Esophagus (tissue), 2 donors: ENCODE measurements at regions not wholly inside any gene's neighbourhood (a gene's known extent, or its start where the extent isn't known, plus 50 kb on each side); places are given as distances from the start of the nearest gene placed in this dataset.

ENCODE experiments used
- H3K27ac ChIP-seq, 2 donors: one replicate each; pipeline ENCODE4 v1.5.1; 2013; ENCODE audit warnings: low read depth in 2 of 2, mild to moderate bottlenecking in 2 of 2, inconsistent platforms in 1 of 2, low read length in 1 of 2, moderate library complexity in 1 of 2
- H3K27me3 ChIP-seq, 2 donors: one replicate each; pipeline ENCODE4 v1.6.1; 2013; ENCODE audit warnings: low read length in 2 of 2, control low read depth in 1 of 2, mild to moderate bottlenecking in 1 of 2; ENCODE audit not compliant: insufficient read depth in 2 of 2, control insufficient read depth in 1 of 2
- H3K36me3 ChIP-seq, 2 donors: one replicate each; pipeline ENCODE4 v1.6.1; 2013; ENCODE audit warnings: low read length in 1 of 2; ENCODE audit not compliant: control insufficient read depth in 2 of 2, insufficient read depth in 2 of 2
- H3K4me1 ChIP-seq, 2 donors: one replicate each; pipeline ENCODE4 v1.6.1; 2013; ENCODE audit warnings: low read length in 1 of 2; ENCODE audit not compliant: control insufficient read depth in 2 of 2, insufficient read depth in 2 of 2
- H3K4me3 ChIP-seq, 2 donors: one replicate each; pipeline ENCODE4 v1.5.1; 2013; ENCODE audit warnings: low read length in 2 of 2, mild to moderate bottlenecking in 2 of 2, low read depth in 1 of 2, moderate library complexity in 1 of 2
- H3K9me3 ChIP-seq, 2 donors: one replicate each; pipeline ENCODE4 v1.6.1; 2013; ENCODE audit warnings: mild to moderate bottlenecking in 2 of 2, low read depth in 1 of 2, low read length in 1 of 2, moderate library complexity in 1 of 2; ENCODE audit not compliant: control insufficient read depth in 2 of 2, insufficient read depth in 1 of 2
- WGBS, 2 donors: extraction: QIAGEN DNeasy Blood & Tissue Kit; methylation state at CpG; one replicate each; pipeline ENCODE4 v1.1.7; 2013; 5-methylcytosine and 5-hydroxymethylcytosine counted together
- donor health status: healthy with polysubstance abuse.
- donor health status: Bipolar disorder and iron deficiency.

DNA sequence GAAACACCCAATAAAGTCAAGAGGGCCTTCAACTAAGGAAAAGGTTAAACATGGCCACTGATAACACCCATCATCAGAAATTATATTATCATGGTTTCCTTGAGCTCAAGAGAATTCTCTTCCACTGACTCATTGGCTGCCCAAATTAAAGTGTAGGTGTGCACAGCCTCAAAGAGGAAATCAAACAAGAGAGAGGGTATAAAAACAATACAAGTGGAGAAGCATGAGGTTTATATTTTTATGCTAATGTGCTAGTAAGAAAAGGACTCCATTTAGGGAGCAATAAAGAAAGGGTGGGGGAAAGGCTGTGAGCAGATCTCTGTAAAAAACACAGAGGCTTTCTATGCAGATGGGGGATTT lies 168.8 kb upstream of the VRK2 start:
- no peaks in the 10 kb centered on the region for H3K9me3 ChIP-seq
- no peaks in the 10 kb centered on the region for H3K4me1 ChIP-seq
- H3K27ac ChIP-seq = no peak overlapping the region
- no peaks in the 10 kb centered on the region for H3K36me3 ChIP-seq
- no peaks in the 10 kb centered on the region for H3K27me3 ChIP-seq
- H3K4me3 ChIP-seq = no peak overlapping the region

DNA sequence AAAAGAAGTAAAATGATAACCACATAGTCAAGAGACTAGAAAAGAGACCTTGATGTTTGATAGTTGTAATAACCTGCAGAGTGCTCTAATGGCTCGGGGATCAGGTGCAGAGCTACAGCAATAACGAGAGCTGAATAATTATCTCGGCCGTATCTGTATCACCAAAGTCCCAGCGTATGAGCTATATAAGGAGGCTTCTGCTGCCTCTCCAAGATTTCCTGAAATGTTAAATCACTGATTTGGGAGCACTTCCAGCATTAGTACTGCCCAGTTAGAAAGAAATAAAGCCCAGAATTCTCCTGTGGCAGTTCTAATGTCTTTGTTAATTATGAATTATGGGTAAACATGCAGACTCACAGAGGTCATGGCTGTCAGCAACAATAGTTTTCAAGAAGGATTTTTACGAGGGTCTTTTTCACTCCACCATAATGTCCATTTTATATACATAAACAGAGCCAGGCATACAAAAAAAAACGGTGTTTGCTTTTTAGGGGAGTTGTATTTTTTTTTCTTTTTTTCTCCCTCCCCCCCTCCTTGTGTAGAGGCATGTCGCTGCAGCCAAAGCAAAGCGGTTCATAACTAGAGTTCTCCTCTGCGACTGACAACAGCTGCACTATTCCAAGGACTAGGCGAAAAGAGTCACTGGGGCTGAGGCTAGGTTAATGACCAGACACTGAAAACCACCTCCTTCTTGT lies 168.3 kb upstream of the VRK2 start:
- H3K36me3 ChIP-seq = no peaks in the 10 kb centered on the region
- H3K9me3 ChIP-seq = no peaks in the 10 kb centered on the region
- no peak overlapping the region for H3K27ac ChIP-seq
- no peaks in the 10 kb centered on the region for H3K27me3 ChIP-seq
- no peak overlapping the region for H3K4me3 ChIP-seq
- H3K4me1 ChIP-seq = no peaks in the 10 kb centered on the region
- WGBS, 2 donors = 64 to 65% methylated on average over 11 of the region's 11 CpGs

DNA sequence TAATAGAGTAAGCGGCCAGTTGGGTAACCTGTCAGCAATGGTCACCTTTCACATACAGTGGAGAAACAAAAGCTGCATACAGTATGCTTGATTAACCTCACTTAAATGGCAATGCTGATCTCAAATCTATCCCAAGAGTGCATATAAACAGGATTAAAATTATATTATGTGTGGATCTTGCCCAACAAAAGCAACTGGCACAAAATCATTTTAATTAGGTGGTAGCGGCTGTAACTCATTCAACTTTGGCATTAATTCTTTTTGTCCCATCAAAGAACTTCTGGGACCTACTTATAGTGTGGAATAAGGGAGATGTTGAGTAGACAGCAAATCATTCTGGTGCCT lies 167.8 kb upstream of the VRK2 start:
- Histone ChIP-seq H3K36me3 (no peaks in the 10 kb centered on the region), H3K27ac (no peak overlapping the region), H3K27me3 (no peaks in the 10 kb centered on the region), H3K4me1 (no peaks in the 10 kb centered on the region), H3K9me3 (no peaks in the 10 kb centered on the region), H3K4me3 (no peak overlapping the region)
- 91 to 92% methylated on average over 2 of the region's 2 CpGs for WGBS, 2 donors

DNA sequence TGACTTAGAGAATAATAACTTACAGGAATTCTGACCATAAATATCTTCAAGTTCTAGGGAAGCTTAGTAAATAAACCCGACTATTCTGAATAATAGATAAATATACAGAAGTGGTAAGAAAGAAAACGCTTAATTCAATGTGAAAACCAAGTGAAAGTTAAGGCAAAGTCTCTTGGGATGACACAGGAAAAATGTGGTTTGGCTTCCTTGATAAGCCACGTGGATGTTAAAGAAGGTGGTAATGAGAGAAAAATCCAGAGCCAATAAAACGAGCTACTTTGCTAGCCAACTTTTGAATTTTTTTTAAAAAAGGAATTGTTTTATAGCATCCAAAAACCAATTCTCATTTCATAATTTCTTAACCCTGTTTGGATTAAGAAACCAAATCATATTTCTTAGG lies 166.2 kb upstream of the VRK2 start:
- no peak overlapping the region for H3K27ac ChIP-seq
- H3K9me3 ChIP-seq = no peaks in the 10 kb centered on the region
- H3K4me3 ChIP-seq = no peak overlapping the region
- no peaks in the 10 kb centered on the region for H3K27me3 ChIP-seq
- no peaks in the 10 kb centered on the region for H3K36me3 ChIP-seq
- no peaks in the 10 kb centered on the region for H3K4me1 ChIP-seq
- 79 to 80% methylated on average over 4 of the region's 4 CpGs for WGBS, 2 donors

DNA sequence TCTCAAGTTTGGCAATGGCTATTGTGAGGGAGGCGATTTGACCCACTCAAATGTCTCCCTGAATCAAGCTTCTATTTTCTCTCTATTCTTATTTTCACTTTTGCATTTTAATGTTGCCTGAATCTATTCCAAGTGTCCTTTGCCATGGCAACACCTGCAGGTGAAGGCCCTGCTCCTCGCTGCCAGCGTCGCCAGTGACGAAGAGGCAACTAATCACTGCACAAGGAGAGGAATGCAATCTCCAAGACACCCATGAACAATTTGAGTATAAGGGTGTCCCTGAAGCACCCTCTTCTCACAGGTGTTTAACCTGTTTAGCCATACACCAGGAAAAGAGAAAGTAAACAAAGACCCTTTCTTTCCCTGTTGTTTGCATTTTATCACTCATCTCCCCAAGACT lies 165.6 kb upstream of the VRK2 start:
- Histone ChIP-seq H3K36me3 (no peaks in the 10 kb centered on the region), H3K9me3 (no peaks in the 10 kb centered on the region), H3K27me3 (no peaks in the 10 kb centered on the region), H3K4me1 (no peaks in the 10 kb centered on the region), H3K27ac (no peak overlapping the region), H3K4me3 (no peak overlapping the region)
- 86 to 90% methylated on average over 5 of the region's 5 CpGs for WGBS, 2 donors

DNA sequence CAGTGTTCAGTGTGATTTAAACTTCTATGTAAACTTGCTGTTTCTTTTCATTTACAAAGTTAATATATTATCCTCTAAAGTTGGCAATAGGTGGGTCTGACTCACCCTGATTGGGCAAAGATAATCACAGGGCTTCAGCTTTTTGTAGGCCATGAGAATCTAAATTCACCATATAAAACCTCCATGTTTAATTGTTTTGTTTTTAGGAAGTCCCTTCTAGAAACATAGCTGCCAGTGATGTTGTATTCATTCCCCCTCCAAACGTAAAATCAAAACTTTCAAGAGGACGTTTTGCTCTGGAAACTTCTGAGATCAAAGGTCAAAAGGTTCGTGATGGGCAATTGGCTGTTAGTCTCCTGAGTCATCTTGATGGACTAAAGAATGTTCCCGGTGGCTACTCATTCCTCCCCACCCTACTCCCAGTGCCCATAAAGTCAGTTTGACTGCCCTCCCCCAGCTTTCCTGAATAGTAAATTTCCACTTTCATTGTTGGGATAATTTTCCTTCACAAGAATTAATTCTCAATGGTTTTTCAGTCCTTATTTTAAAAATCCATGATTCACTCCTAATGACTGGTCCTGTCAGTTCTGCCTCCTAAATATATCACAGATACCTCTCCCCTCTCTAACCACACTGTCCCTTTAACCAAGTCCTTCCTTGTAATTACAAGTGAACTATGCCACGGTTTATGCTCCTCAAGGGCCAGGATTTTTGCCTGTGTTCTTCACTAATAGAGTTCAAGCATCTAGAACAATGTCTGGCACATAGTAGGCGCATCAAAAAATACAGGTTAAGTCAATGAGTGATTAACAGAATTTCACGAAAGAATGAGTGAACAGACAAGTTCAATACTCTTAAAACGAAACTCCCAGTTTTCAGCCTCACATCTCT lies 164.4 kb upstream of the VRK2 start:
- 71 to 76% methylated on average over 8 of the region's 8 CpGs for WGBS, 2 donors
- Histone ChIP-seq H3K9me3 (no peaks in the 10 kb centered on the region), H3K4me3 (no peak overlapping the region), H3K27ac (no peak overlapping the region), H3K27me3 (no peaks in the 10 kb centered on the region), H3K4me1 (no peaks in the 10 kb centered on the region), H3K36me3 (no peaks in the 10 kb centered on the region)

DNA sequence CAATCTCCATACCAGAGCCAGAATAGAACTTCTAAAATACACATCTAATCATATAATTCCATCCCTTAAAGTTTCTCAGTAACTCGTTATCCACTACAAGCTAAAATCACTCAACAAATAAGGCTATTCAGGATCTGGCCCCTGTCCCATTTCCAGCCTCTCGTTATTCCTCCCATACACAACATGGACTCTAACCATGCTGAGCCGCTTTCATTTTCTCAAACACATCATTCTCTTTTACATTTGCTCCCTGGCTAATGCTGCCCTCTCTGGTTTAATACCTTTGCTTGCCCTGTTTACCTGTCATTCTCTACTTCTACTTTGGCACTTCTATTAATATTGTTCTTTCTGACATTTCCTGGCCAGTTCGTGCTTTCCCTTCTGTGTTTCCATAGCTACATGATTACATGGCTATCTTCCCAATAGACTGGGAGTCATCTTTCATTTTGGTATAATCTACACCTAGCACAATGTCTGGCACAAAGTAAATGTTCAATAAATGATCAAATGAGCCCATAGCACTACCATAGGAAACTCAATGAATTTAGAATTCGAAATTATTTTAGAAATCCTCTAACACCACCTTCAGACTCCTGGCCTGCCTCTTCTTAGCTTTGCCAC lies 163.6 kb upstream of the VRK2 start:
- Histone ChIP-seq H3K27ac (no peak overlapping the region), H3K4me1 (no peaks in the 10 kb centered on the region), H3K9me3 (no peaks in the 10 kb centered on the region), H3K27me3 (no peaks in the 10 kb centered on the region), H3K4me3 (no peak overlapping the region), H3K36me3 (no peaks in the 10 kb centered on the region)
- 63 to 68% methylated on average over 5 of the region's 5 CpGs for WGBS, 2 donors

DNA sequence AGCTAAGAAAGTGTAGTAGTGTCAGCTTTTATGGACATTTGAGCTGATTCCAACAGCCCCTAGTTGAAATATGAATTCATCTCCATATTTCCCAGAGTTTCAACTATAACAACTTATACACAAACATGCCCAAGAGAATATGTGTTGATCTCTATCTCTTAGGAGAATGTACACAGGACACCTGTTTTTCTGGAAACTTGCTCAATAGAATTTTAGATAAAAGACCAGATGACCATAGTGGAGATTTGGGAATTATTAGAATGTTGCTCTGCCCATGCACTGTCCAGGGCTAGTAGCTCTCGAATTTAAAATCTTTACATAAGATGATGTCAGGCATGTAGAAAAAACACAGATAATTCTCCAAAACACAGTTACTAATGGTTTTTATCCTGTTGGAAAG lies 162.3 kb upstream of the VRK2 start:
- WGBS, 2 donors = 83 to 92% methylated on average over 1 of the region's 1 CpG
- H3K9me3 ChIP-seq = no peaks in the 10 kb centered on the region
- no peaks in the 10 kb centered on the region for H3K27me3 ChIP-seq
- H3K4me1 ChIP-seq = no peaks in the 10 kb centered on the region
- H3K27ac ChIP-seq = no peak overlapping the region
- no peak overlapping the region for H3K4me3 ChIP-seq
- H3K36me3 ChIP-seq = no peaks in the 10 kb centered on the region

DNA sequence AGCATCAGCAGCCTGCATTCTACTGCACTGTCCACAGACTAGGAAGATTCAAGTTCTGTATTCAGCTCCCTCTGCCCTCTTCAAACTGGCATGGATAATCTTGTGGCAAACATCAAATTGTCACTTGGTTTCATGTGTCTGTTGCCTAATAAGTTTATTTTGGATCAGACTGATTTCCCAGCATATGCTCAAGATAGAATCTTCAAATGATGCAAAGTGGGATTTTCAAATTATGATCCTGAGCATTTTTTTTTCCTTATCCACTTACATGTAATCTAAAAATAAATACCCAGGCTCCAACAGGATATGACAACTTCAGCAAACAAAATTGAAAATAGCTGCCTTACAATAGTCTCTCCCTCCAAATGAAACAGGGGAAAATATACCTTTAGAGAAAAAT lies 160.9 kb upstream of the VRK2 start:
- Histone ChIP-seq H3K9me3 (no peaks in the 10 kb centered on the region), H3K36me3 (no peaks in the 10 kb centered on the region), H3K4me3 (no peak overlapping the region), H3K4me1 (no peaks in the 10 kb centered on the region), H3K27me3 (no peaks in the 10 kb centered on the region), H3K27ac (no peak overlapping the region)
